IMR-90 (cell line): ENCODE measurements at regions not wholly inside any gene's neighbourhood (a gene's known extent, or its start where the extent isn't known, plus 50 kb on each side); places are given as distances from the start of the nearest gene placed in this dataset.

Experiments
- ATAC-seq: fragments of 200-7000 bp; cut with Tn5 transposase; 2 replicates; pipeline ENCODE4 v1.9.1; 2020; ENCODE audit warnings: low read depth, mild to moderate bottlenecking, moderate library complexity
- BruUV-seq: library from RNA; stranded (reverse); fragments of 400-500 nt; replicated peaks from 2 replicates; lab custom pipeline; 2021; lab: Mats Ljungman, UMichigan
- CTCF ChIA-PET: fragments of 300-600 bp; formaldehyde crosslinking; extraction: SDS; loops from one replicate; lab custom pipeline; 2021; ENCODE audit warnings: antibody characterized with exemption; lab: Yijun Ruan, JAX
- POLR2A ChIA-PET: fragments of 300-600 bp; sonication (Branson Sonifier 250); formaldehyde crosslinking; loops from one replicate; lab custom pipeline; 2022; ENCODE audit warnings: antibody characterized with exemption; ENCODE audit not compliant: unreplicated experiment; lab: Charles Lee
- DNase-seq: peaks from one replicate; pipeline ENCODE4 v3.0.0; 2013
- H2AFZ ChIP-seq: replicated peaks from 2 replicates; pipeline ENCODE3; 2013; ENCODE audit warnings: low read length, mild to moderate bottlenecking; ENCODE audit not compliant: poor library complexity
- H2AK5ac ChIP-seq: 2 replicates; pipeline ENCODE4 v1.6.1; 2013; ENCODE audit warnings: low read depth, low read length, inconsistent platforms
- H2AK9ac ChIP-seq: replicated peaks from 2 replicates; pipeline ENCODE3; 2013; ENCODE audit warnings: mild to moderate bottlenecking, low read depth, low read length, moderate library complexity; ENCODE audit not compliant: poor library complexity
- H2BK120ac ChIP-seq: 2 replicates; pipeline ENCODE4 v1.6.1; 2013; ENCODE audit warnings: low read depth, low read length, inconsistent platforms
- H2BK15ac ChIP-seq: 3 replicates; pipeline ENCODE4 v1.6.1; 2013; ENCODE audit warnings: low read depth, low read length, inconsistent platforms
- H2BK20ac ChIP-seq: 2 replicates; pipeline ENCODE4 v1.6.1; 2013; ENCODE audit warnings: low read depth, mild to moderate bottlenecking, inconsistent platforms, low read length, moderate library complexity
- H2BK5ac ChIP-seq: 2 replicates; pipeline ENCODE4 v1.6.1; 2013; ENCODE audit warnings: mild to moderate bottlenecking, low read depth, low read length, inconsistent platforms; ENCODE audit not compliant: poor library complexity, severe bottlenecking
- H3K14ac ChIP-seq: replicated peaks from 2 replicates; pipeline ENCODE4 v1.6.1; 2013; ENCODE audit warnings: low read depth, low read length, inconsistent platforms
- H3K18ac ChIP-seq: 2 replicates; pipeline ENCODE4 v1.6.1; 2013; ENCODE audit warnings: low read depth, low read length, control low read depth
- H3K23ac ChIP-seq: 2 replicates; pipeline ENCODE4 v1.6.1; 2013; ENCODE audit warnings: low read depth, low read length, inconsistent platforms
- H3K27ac ChIP-seq: 2 replicates; pipeline ENCODE4 v1.5.1; 2013; ENCODE audit warnings: mild to moderate bottlenecking, control low read depth, low read length; ENCODE audit not compliant: insufficient read depth
- H3K27me3 ChIP-seq: 2 replicates; pipeline ENCODE4 v1.6.1; 2013; ENCODE audit warnings: low read length; ENCODE audit not compliant: control insufficient read depth, insufficient read depth
- H3K36me3 ChIP-seq: 2 replicates; pipeline ENCODE4 v1.6.1; 2013; ENCODE audit warnings: low read length, mixed read lengths; ENCODE audit not compliant: control insufficient read depth, insufficient read depth
- H3K4ac ChIP-seq: 2 replicates; pipeline ENCODE4 v1.6.1; 2013; ENCODE audit warnings: low read depth, low read length, inconsistent platforms
- H3K4me1 ChIP-seq: 2 replicates; pipeline ENCODE4 v1.6.1; 2013; ENCODE audit warnings: low read length, mixed read lengths; ENCODE audit not compliant: control insufficient read depth, insufficient read depth
- H3K4me2 ChIP-seq: 2 replicates; pipeline ENCODE4 v1.6.1; 2013; ENCODE audit warnings: low read depth, mild to moderate bottlenecking, control low read depth, low read length, moderate library complexity
- H3K4me3 ChIP-seq: 2 replicates; pipeline ENCODE4 v1.5.1; 2013; ENCODE audit warnings: low read depth, mild to moderate bottlenecking, control low read depth, low read length, moderate library complexity; ENCODE audit not compliant: insufficient read depth
- H3K56ac ChIP-seq: 2 replicates; pipeline ENCODE4 v1.6.1; 2013; ENCODE audit warnings: low read length, inconsistent platforms; ENCODE audit not compliant: insufficient read depth; ENCODE audit errors: extremely low read depth
- H3K79me1 ChIP-seq, 2 experiments: 2 replicates each; pipeline ENCODE4 v1.6.1; 2013; ENCODE audit warnings: low read length in 2 of 2, inconsistent platforms in 1 of 2, low read depth in 1 of 2
- H3K9ac ChIP-seq: 2 replicates; pipeline ENCODE4 v1.6.1; 2013; ENCODE audit warnings: low read depth, low read length, control low read depth
- H3K9me1 ChIP-seq: 2 replicates; pipeline ENCODE4 v1.6.1; 2013; ENCODE audit warnings: low read length, inconsistent platforms; ENCODE audit not compliant: insufficient read depth
- H3K9me3 ChIP-seq: 2 replicates; pipeline ENCODE4 v1.6.1; 2013; ENCODE audit warnings: low read length; ENCODE audit not compliant: control insufficient read depth, insufficient read depth
- H4K20me1 ChIP-seq: 2 replicates; pipeline ENCODE4 v1.6.1; 2013; ENCODE audit warnings: low read length, inconsistent platforms; ENCODE audit not compliant: insufficient read depth
- H4K5ac ChIP-seq: 2 replicates; pipeline ENCODE4 v1.6.1; 2013; ENCODE audit warnings: mild to moderate bottlenecking, low read depth, low read length, control low read depth
- H4K8ac ChIP-seq, 2 experiments: 2 replicates each; pipeline ENCODE4 v1.6.1; 2013; ENCODE audit warnings: low read depth in 2 of 2, low read length in 2 of 2, control low read depth in 1 of 2, inconsistent platforms in 1 of 2
- H4K91ac ChIP-seq: 2 replicates; pipeline ENCODE4 v1.6.1; 2013; ENCODE audit warnings: low read depth, low read length, inconsistent platforms; ENCODE audit not compliant: insufficient read depth
- CEBPB ChIP-seq: IDR thresholded peaks from 2 replicates; pipeline ENCODE4 v1.6.1; 2012; ENCODE audit warnings: low read depth, low read length, improper control_type of control experiment
- CHD1 ChIP-seq: IDR thresholded peaks from 2 replicates; pipeline ENCODE4 v1.6.1; 2012; ENCODE audit warnings: low read depth, low read length, improper control_type of control experiment
- CTCF ChIP-seq: conservative IDR thresholded peaks from 2 replicates; pipeline ENCODE4 v1.5.1; 2012; ENCODE audit warnings: mild to moderate bottlenecking, low read depth, low read length, improper control_type of control experiment
- FOS ChIP-seq: fragments of 150-350 bp; IDR thresholded peaks from 2 replicates; pipeline ENCODE4 v1.6.1; 2016; ENCODE audit warnings: low read depth, low read length
- MXI1 ChIP-seq: IDR thresholded peaks from 2 replicates; pipeline ENCODE4 v1.6.1; 2012; ENCODE audit warnings: low read depth, mild to moderate bottlenecking, low read length, moderate library complexity, borderline replicate concordance
- NFE2L2 ChIP-seq: fragments of 150-350 bp; IDR thresholded peaks from 2 replicates; pipeline ENCODE4 v1.6.1; 2016; ENCODE audit warnings: low read depth, mild to moderate bottlenecking, low read length
- POLR2A ChIP-seq: IDR thresholded peaks from 2 replicates; pipeline ENCODE4 v1.6.1; 2012; ENCODE audit warnings: mild to moderate bottlenecking, low read depth, low read length
- RCOR1 ChIP-seq: IDR thresholded peaks from 2 replicates; pipeline ENCODE4 v1.6.1; 2012; ENCODE audit warnings: mild to moderate bottlenecking, low read length, improper control_type of control experiment; ENCODE audit not compliant: insufficient replicate concordance
- RFX5 ChIP-seq: IDR thresholded peaks from 2 replicates; pipeline ENCODE4 v1.8.0; 2012; ENCODE audit warnings: low read depth, mild to moderate bottlenecking, low read length, moderate library complexity
- SMC3 ChIP-seq: fragments of 150-350 bp; IDR thresholded peaks from 2 replicates; pipeline ENCODE4 v1.6.1; 2016; ENCODE audit warnings: low read depth, mild to moderate bottlenecking, antibody characterized with exemption, low read length, moderate library complexity
- USF2 ChIP-seq: fragments of 150-350 bp; IDR thresholded peaks from 2 replicates; pipeline ENCODE4 v1.6.1; 2017; ENCODE audit warnings: mild to moderate bottlenecking, antibody characterized with exemption, low read length, low read depth
- WGBS, 2 experiments: methylation state at CpG; one replicate each; pipeline versions ENCODE4 v1.1.5 to v1.1.7; 2013; ENCODE audit warnings: missing lambda C conversion rate in 2 of 2; ENCODE audit not compliant: insufficient read length in 1 of 2; ENCODE audit errors: extremely low coverage in 2 of 2; 5-methylcytosine and 5-hydroxymethylcytosine counted together
- dilution Hi-C: fragments of 300-500 bp; cut with HindIII; formaldehyde crosslinking; loops from one replicate; pipeline ENCODE4 v1.14.3; 2018; ENCODE audit warnings: low sequenced_read_pairs; ENCODE audit not compliant: unreplicated experiment
- in situ Hi-C: fragments of 300-500 bp; cut with MboI; formaldehyde crosslinking; loops from 3 replicates; pipeline ENCODE4 v1.14.3; 2019; ENCODE audit warnings: low sequenced_read_pairs, inconsistent platforms, mixed read lengths
- intact Hi-C: fragments of 100-400 bp; cut with micrococcal nuclease; formaldehyde crosslinking; loops from 2 replicates; pipeline ENCODE4 v1.10.0; 2022

- H3K4me2 ChIP-seq = no peak overlapping the region
- no peak overlapping the region for H4K5ac ChIP-seq
- H3K18ac ChIP-seq = no peak overlapping the region
- no peak overlapping the region for H2BK120ac ChIP-seq
- ChIA-PET CTCF (no interaction called here), POLR2A (no interaction called here)
- H3K14ac ChIP-seq = no peak overlapping the region
- H4K91ac ChIP-seq = no peak overlapping the region
- ATAC-seq (no peak), DNase-seq (no peak)
- no peak overlapping the region for H2BK5ac ChIP-seq
- no peak overlapping the region for H4K8ac ChIP-seq
- peaks cover 18% of the 10 kb centered on the region for H3K27me3 ChIP-seq
- no CpG with 5 or more reads among the region's 4 CpGs for WGBS, 2 experiments
- H3K4ac ChIP-seq = no peak overlapping the region
- intact Hi-C loops = no loop called here
- no peaks in the 10 kb centered on the region for H3K36me3 ChIP-seq
- no peak overlapping the region for H2AFZ ChIP-seq
- H3K4me1 ChIP-seq = no peaks in the 10 kb centered on the region; the same call in 1 of the 2 replicates
- TF ChIP-seq MXI1 = no peak
- TF ChIP-seq NFE2L2 = no peak
- no peak for TF ChIP-seq CHD1
- no peak for TF ChIP-seq SMC3
- TF ChIP-seq USF2 = no peak
- TF ChIP-seq POLR2A = no peak
- no peak for TF ChIP-seq FOS
- TF ChIP-seq CTCF = no peak
- no peak for TF ChIP-seq RCOR1
- TF ChIP-seq RFX5 = no peak
- TF ChIP-seq CEBPB = no peak
- peaks cover 3% of the 10 kb centered on the region for H3K9me3 ChIP-seq
- no peak overlapping the region for H3K4me3 ChIP-seq
- no peaks in the 10 kb centered on the region for H4K20me1 ChIP-seq
- no TSS peak for BruUV-seq
- H2BK20ac ChIP-seq = no peak overlapping the region
- no peaks in the 10 kb centered on the region for H3K79me1 ChIP-seq
- in situ Hi-C loops = no loop called here
- H3K23ac ChIP-seq = no peak overlapping the region
- H3K56ac ChIP-seq = no peak overlapping the region
- no peak overlapping the region for H2AK5ac ChIP-seq
- peaks cover 2% of the 10 kb centered on the region; the same call in 1 of the 2 replicates for H3K9me1 ChIP-seq
- no peak overlapping the region for H2BK15ac ChIP-seq
- dilution Hi-C loops = no loop called here
- H3K9ac ChIP-seq = no peak overlapping the region
- H2AK9ac ChIP-seq = no peak overlapping the region
- no peak overlapping the region for H3K27ac ChIP-seq
These were observed 197.8 kb upstream of the SIX2 start for GRCh38 chr2:45207101-45207500.
